ENCODE measurements at regions not wholly inside any gene's neighbourhood (a gene's known extent, or its start where the extent isn't known, plus 50 kb on each side); places are given as distances from the start of the nearest gene placed in this dataset.
"Not testable (repeated sequence)": the region's sequence is repeated elsewhere in the genome, so short reads cannot be mapped to it uniquely, and the experiment has no call there.

DNA sequence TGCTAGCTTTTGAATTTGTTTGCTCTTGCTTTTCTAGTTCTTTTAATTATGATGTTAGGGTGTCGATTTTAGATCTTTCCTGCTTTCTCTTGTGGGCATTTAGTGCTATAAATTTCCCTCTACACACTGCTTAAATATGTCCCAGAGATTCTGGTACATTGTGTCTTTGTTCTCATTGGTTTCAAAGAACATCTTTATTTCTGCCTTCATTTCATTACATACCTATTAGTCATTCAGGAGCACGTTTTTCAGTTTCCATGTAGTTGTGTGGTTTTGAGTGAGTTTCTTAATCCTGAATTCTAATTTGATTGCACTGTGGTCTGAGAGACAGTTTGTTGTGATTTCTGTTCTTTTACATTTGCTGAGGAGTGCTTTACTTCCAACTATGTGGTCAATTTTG is 51.2 kb upstream of the MB21D2 start:
- FAIRE-seq; H3K4me2 ChIP-seq (ENCODE audit: low read length): not testable (repeated sequence)

GRCh38 chr3:192980632-192981031 is 63.0 kb upstream of the MB21D2 start:
- H3K9ac ChIP-seq (ENCODE audit: low read length), result no peak overlapping the region
- H3K4me1 ChIP-seq (ENCODE audit: insufficient read depth, low read length), result no peaks in the 10 kb centered on the region
- no peaks in the 10 kb centered on the region for H3K4me1 Mint-ChIP-seq (ENCODE audit: low read depth, unreplicated experiment)
- H3K79me2 ChIP-seq (ENCODE audit: insufficient read depth, low read length), result no peaks in the 10 kb centered on the region
- no peak overlapping the region for H3K27ac ChIP-seq (ENCODE audit: low read depth, low read length)
- no peak overlapping the region for H3K4me2 ChIP-seq (ENCODE audit: low read length)
- no peaks in the 10 kb centered on the region for H3K27me3 Mint-ChIP-seq (ENCODE audit: low read depth, unreplicated experiment)
- H3K4me3 ChIP-seq (ENCODE audit: insufficient read depth, low read depth, low read length), result no peak overlapping the region
- no peak overlapping the region for H2AFZ ChIP-seq (ENCODE audit: low read depth, low read length)
- no peak overlapping the region for H3K4me3 Mint-ChIP-seq (ENCODE audit: unreplicated experiment)
- no peaks in the 10 kb centered on the region for H3K36me3 Mint-ChIP-seq (ENCODE audit: low read depth, unreplicated experiment)
- no peak for FAIRE-seq
- DNase-seq (ENCODE audit: low read depth), result no peak
- H3K36me3 ChIP-seq (ENCODE audit: insufficient read depth, low read length), result no peaks in the 10 kb centered on the region
- H3K9me3 Mint-ChIP-seq (ENCODE audit: unreplicated experiment), result peaks cover 5% of the 10 kb centered on the region
- no peaks in the 10 kb centered on the region for H3K9me3 ChIP-seq (ENCODE audit: insufficient read depth, low read depth, low read length)
- TF ChIP-seq CTCF (IDR thresholded peaks at IDR 0.05; ENCODE audit: insufficient read depth, low read depth, low read length) (no peak), EZH2 (IDR thresholded peaks at IDR 0.05; ENCODE audit: insufficient read depth, low read length) (no peak)
- H3K27me3 ChIP-seq (ENCODE audit: insufficient read depth, low read length), result no peaks in the 10 kb centered on the region
- no peak overlapping the region for H3K27ac Mint-ChIP-seq (ENCODE audit: unreplicated experiment)
- no peaks in the 10 kb centered on the region for H4K20me1 ChIP-seq (ENCODE audit: insufficient read depth, low read length)

More for the DNA sequence above, 51.2 kb upstream of the MB21D2 start:
- not testable (repeated sequence) for H3K36me3 Mint-ChIP-seq (ENCODE audit: low read depth, unreplicated experiment); H3K36me3 ChIP-seq (ENCODE audit: insufficient read depth, low read length); H3K9me3 ChIP-seq (ENCODE audit: insufficient read depth, low read depth, low read length); H3K27me3 Mint-ChIP-seq (ENCODE audit: low read depth, unreplicated experiment); H3K27me3 ChIP-seq (ENCODE audit: insufficient read depth, low read length); H3K4me1 Mint-ChIP-seq (ENCODE audit: low read depth, unreplicated experiment); H3K27ac ChIP-seq (ENCODE audit: low read depth, low read length); H4K20me1 ChIP-seq (ENCODE audit: insufficient read depth, low read length); H3K4me3 Mint-ChIP-seq (ENCODE audit: unreplicated experiment); H2AFZ ChIP-seq (ENCODE audit: low read depth, low read length); H3K27ac Mint-ChIP-seq (ENCODE audit: unreplicated experiment); H3K9me3 Mint-ChIP-seq (ENCODE audit: unreplicated experiment); H3K4me1 ChIP-seq (ENCODE audit: insufficient read depth, low read length); H3K4me3 ChIP-seq (ENCODE audit: insufficient read depth, low read depth, low read length); H3K9ac ChIP-seq (ENCODE audit: low read length); H3K79me2 ChIP-seq (ENCODE audit: insufficient read depth, low read length)
- DNase-seq (ENCODE audit: low read depth), result peak; percentile 47

DNA sequence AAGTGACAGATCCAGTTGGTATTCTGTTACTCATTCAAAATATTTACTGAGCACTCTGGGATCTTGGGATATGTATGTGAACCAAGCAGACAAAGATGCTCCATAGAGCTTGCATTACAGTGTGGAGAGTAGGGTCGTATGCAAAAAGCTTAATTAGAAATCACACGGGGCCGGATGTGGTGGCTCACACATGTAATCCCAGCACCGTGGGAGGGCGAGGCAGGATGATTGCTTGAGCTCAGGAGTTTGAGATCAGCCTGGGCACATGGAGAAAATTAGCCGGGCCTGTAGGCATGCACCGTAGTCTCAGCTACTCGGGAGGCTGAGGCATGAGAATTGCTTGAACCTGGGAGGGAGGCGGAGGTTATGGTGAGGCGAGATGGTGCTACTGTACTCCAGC is 68.7 kb upstream of the MB21D2 start:
- no peaks in the 10 kb centered on the region for H4K20me1 ChIP-seq (ENCODE audit: insufficient read depth, low read length)
- H3K36me3 ChIP-seq (ENCODE audit: insufficient read depth, low read length), result no peaks in the 10 kb centered on the region
- H3K4me2 ChIP-seq (ENCODE audit: low read length), result no peak overlapping the region
- Mint-ChIP-seq H3K36me3 (ENCODE audit: low read depth, unreplicated experiment) (no peaks in the 10 kb centered on the region), H3K4me3 (ENCODE audit: unreplicated experiment) (no peak overlapping the region), H3K27me3 (ENCODE audit: low read depth, unreplicated experiment) (no peaks in the 10 kb centered on the region), H3K27ac (ENCODE audit: unreplicated experiment) (no peak overlapping the region), H3K9me3 (ENCODE audit: unreplicated experiment) (peaks cover 3% of the 10 kb centered on the region), H3K4me1 (ENCODE audit: low read depth, unreplicated experiment) (no peaks in the 10 kb centered on the region)
- FAIRE-seq (no peak), DNase-seq (ENCODE audit: low read depth) (no peak)
- H3K9me3 ChIP-seq (ENCODE audit: insufficient read depth, low read depth, low read length), result no peaks in the 10 kb centered on the region
- no peaks in the 10 kb centered on the region for H3K4me1 ChIP-seq (ENCODE audit: insufficient read depth, low read length)
- H3K79me2 ChIP-seq (ENCODE audit: insufficient read depth, low read length), result no peaks in the 10 kb centered on the region
- no peaks in the 10 kb centered on the region for H3K27me3 ChIP-seq (ENCODE audit: insufficient read depth, low read length)
- H3K4me3 ChIP-seq (ENCODE audit: insufficient read depth, low read depth, low read length), result no peak overlapping the region
- no peak overlapping the region for H2AFZ ChIP-seq (ENCODE audit: low read depth, low read length)
- TF ChIP-seq CTCF (IDR thresholded peaks at IDR 0.05; ENCODE audit: insufficient read depth, low read depth, low read length) (no peak), EZH2 (IDR thresholded peaks at IDR 0.05; ENCODE audit: insufficient read depth, low read length) (no peak)
- H3K9ac ChIP-seq (ENCODE audit: low read length), result no peak overlapping the region
- no peak overlapping the region for H3K27ac ChIP-seq (ENCODE audit: low read depth, low read length)

All from astrocyte (in vitro differentiated cells and primary cell).